Non-pigmented ciliary epithelial cell (primary cell): ENCODE measurements at regions not wholly inside any gene's neighbourhood (a gene's known extent, or its start where the extent isn't known, plus 50 kb on each side); places are given as distances from the start of the nearest gene placed in this dataset.

Experiments
- DNase-seq: peaks from one replicate; pipeline ENCODE4 v3.0.0-alpha.2; 2010; ENCODE audit warnings: low read depth

DNA sequence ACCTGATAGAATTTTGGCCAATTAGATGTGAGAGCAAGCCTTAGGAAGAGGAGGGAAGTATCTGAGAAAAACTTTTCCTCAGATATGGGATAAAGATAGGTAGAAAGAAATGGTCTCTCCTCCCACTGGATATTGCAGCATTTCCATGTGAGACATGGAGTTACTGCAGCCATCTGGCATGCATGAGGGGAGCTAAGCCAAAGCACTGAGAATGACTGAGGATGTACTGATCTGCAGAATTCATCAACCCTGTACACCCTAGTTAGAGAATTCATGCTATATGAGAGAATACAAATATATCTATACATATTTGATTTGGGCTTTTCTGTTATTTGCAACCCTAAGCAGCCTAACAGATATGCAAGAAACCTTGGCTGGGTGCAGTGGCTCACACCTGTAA, 52.5 kb upstream of the RPL34 start:
- DNase-seq = no peak

DNA sequence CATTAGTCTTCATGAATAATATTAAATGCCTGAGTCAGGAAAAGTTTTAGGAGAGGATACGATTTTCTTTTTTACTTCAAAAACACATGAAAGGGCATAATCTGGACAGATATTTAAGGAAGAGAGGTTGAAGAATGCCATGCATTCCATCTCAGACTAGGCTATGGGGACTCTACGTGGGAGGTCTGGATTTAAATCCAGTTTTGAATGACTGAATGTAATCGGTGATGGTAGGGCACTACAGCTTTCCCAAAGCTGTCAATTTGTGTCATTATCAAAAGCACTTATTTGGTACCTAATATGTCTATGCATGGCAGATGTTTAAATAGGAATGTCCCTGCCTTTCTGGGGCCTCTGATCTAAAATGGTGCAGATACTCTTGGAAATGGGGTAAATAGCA, 59.3 kb upstream of the RPL34 start:
- no peak for DNase-seq

DNA sequence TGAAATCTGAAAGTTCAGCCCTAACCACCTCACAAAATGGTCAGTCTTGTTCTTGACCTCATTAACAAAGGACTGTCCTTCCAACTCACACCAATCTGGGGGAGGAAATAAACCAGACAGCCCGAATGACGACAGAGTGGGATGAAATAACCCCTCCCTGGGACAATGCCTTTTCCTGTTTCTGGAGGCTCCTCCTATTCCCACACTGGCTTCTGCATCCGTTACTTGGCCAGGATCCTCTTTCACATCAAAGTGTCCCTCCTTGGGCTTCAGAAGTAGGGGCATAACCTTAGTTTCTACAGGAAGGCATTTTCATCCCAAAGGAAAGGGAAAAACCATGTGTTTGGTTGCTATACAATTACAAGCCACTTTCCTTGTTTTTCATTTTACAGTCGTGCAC, 59.8 kb upstream of the RPL34 start:
- DNase-seq = no peak

- DNase-seq = no peak
Observed at GRCh38 chr4:108559911-108560310, 60.5 kb upstream of the RPL34 start.

- DNase-seq = no peak
Observed at GRCh38 chr4:108559068-108559793, 61.1 kb upstream of the RPL34 start.

GRCh38 chr4:108556588-108557200, 63.7 kb upstream of the RPL34 start:
- DNase-seq = no peak

DNA sequence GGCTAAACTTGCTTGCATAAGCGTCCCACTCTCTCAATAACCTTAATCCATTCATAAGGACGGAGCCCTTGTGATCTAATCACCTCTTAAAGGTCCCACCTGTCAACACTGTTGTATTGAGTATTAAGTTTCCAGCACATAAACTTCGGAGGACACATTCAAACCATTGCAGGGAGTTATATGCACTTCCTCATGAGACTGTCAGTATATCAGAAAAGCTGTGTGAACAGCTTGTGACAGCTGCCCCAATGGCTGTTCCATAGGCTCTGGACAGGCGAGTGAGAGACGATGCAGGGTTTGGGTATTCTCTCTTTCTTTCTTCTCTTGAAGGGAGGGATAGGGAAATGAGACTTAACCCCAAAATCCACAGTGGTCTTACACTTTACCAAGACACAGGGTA, 64.2 kb upstream of the RPL34 start:
- DNase-seq = no peak

- DNase-seq = no peak
Observed at GRCh38 chr4:108555701-108556100, 64.7 kb upstream of the RPL34 start.

DNA sequence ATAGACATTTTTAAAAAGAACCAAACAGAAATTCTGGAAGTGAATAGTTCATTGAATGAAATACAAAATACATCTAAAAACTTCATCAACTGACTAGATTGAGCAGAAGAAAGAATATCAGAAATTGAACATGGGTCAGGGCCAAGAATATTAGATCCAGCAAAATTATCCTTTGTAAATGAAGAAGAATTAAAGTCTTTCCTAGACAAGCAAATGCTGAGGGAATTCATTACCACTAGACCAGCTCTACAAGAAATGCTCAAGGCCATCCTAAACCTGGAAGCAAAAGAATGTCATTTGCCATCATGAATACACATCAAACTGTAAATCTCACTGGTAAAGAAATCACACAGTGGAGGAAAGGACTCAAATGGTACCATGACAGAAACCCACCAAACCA, 72.7 kb upstream of the RPL34 start:
- no peak for DNase-seq

- DNase-seq = no peak
Observed at GRCh38 chr4:108546728-108547127, 73.6 kb upstream of the RPL34 start.

DNA sequence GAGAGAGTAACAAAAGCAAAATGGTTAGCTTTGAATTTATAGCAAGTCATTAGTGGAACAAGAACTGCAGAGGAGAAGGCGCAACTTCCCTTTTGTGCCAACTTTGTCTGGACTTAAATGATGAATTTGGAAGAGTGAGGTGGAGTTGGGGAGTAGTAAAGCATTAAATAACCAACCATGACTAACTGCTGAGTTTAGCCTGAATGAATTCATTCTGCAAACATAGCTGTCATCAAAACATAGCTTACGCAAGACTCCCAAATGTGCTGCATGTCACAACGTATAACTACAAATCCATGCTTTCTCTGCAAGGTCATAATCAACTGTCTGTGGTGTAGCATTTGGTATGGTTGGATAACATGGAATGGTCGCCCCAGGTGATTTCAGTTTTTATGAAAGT, 75.9 kb upstream of the RPL34 start:
- DNase-seq = no peak

DNA sequence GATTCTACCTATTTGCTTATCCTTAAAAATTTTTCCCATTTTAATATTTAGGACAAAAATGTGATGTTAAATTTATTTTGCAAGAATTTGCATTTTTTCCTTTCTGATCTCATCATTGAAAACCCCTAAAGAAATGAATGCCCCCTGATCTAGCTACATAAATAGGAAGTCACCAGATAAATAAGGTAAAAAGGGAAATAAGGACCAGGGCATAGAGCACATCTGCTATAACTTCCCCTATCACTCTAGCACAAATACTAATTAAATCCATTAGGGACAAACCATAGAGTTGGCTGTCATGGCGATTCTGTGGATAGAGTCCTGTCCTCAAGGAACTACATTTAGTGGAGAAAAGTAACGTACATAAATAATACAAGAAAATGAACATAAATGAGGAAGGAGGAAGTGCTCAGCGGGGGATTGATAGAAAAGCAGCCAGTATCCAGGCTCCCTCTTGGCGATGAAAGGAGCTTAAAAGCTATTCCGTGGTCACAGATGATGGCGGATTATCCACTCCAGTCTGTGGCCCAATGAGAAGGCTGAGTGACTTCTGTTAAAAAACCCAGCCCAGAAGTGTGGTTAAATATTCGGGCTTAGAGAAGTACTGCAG, 76.9 kb upstream of the RPL34 start:
- no peak for DNase-seq

GRCh38 chr4:108540536-108540935, 79.8 kb upstream of the RPL34 start:
- DNase-seq = no peak

GRCh38 chr4:108536577-108536976, 83.8 kb upstream of the RPL34 start:
- DNase-seq = no peak

DNA sequence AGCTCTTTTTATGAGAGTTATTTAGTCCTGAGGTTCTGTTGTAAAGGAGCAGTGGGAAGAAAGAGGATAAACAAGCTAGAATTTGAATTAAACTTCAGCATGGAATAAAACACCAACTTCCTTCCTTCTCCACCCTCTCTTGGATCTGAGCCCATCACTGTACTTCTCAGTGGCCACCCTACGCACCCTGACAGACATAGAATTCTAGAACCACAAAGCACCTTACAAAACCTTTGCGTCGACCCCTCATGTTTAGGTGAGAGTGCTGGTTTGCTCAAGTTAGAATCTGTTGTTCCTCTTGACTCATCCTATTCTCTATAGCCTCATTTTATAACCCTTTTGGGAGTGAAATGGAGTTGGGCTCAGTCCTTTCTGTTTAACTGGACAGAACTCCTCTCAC, 84.6 kb upstream of the RPL34 start:
- DNase-seq = no peak

DNA sequence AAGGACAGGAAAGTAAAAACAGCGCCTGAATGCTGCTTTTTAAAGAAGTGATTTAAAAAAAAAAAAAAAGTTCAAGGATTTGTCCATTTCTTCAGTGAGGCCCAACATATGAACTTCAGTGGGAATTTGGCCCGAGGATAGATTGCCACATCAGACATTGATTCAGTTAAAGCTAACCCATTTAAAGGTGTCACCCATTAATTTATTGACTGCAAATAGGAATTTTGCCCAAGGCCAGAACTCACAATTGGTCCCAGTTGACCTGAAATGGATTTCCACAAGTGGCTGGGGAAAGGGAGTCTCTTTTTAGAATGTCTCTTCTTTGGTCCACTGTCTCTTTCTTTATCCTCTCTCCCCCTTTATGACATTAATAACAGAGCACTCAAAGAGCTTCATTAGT, 86.5 kb upstream of the RPL34 start:
- no peak for DNase-seq

DNA sequence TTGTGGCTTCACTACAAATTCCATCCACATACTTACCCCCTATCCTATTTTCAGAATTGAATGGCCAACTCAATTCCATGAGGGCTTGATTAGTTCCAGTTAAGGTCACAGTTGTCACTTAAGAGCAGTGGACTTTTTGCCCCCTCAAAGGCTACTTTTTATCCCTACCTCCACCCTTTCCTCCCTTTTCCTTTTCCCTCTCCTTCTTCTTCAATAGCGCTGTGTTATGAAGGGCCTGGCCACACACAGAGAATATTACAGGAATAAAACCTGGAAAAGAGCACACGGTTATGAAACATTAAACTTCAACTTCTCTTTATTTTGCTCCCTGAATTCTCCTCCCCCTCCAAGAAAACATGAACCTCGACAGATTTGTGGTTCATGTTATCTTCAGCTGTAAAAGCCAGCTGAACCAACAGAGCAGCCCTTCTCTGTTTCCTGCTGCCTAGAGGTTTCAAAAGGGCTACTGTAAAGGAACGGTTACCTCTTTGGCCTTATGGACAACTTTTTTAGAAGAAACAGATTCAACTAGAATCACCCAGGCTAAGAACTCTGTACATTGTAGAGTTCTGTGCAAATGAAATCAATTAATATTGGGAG, 87.0 kb upstream of the RPL34 start:
- no peak for DNase-seq

DNA sequence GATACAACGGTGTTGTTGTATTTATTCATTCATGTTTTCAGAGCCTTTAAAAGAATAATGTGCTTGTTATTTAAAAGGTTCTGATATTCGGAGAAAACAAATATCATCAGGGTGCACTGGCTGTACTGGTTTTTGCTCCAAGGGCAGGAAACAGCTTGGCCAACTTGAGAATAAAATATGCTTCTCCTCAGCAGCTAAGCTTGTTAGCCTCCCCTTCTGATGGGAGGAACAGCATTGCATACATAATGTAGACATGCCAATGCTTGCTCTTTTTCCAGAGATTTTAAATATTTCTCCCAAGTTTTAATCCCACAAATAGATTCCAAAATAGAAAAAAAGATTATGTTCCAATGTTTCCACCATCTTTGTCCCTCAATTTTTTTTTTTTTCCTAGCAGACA, 87.6 kb upstream of the RPL34 start:
- no peak for DNase-seq

DNA sequence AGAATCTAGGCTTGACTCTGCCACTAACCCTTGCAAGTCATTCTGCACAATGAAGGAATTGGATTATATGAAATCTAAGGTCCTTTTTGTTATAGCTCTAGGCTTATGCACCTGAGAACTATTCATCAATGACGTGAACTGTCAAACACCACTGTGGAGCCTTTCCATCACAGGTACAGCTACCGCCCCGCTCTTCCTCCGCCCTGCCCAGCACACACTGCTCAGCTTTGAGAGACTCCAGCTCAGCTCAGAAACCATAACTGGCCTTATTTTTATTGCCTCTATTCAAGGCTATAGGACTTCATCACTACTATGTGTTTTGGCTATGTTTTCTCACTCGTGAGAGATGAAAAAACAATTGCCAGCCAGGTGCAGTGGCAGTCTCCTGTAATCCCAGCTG, 88.2 kb upstream of the RPL34 start:
- DNase-seq = no peak

GRCh38 chr4:108531461-108531860, 88.9 kb upstream of the RPL34 start:
- DNase-seq = no peak

DNA sequence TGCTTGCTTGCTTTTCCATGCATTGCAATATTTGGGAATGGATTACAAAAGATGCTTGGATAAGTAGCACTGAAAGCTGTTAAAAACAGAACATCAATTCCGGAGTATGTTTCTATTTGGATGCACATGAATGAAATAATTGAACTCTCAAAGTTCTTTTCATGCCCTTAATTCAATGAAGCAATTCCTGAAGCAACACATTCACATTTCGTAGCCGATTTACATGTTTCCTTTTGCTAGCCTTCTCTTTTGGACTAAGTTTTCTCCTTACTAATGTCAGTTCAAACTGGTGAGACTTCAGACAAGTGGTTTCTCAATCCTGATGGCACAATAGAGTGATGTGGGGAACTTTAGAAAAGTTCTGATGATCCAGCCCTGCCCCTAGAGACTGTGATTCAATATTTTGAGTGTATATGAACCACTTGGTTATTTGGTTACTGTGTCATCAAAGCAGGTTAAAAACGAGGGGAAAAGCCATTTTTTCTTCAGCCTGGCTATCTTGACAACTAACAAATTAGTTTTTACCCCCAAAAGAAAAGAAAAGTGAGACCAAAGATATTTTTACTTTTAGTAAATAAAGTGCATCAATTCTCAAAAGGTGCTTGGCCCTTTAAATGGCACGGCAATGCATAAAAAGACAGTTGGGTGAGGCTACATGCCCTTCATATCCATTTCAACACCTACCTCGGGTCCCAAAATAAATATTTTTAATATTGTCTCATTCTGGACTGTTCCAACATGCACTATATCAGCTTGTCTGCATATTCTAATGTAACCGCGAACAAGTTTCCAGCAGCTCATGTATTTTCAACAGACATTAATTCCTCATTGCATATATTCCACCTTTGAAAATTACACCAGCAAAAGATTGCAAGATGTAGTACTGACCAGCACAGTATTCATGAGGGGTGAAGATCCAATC, 90.1 kb upstream of the RPL34 start:
- no peak for DNase-seq

GRCh38 chr4:108529102-108529501, 91.3 kb upstream of the RPL34 start:
- no peak for DNase-seq
